IMR-90 (cell line): ENCODE measurements at regions not wholly inside any gene's neighbourhood (a gene's known extent, or its start where the extent isn't known, plus 50 kb on each side); places are given as distances from the start of the nearest gene placed in this dataset.

Experiments
- BHLHE40 ChIP-seq: fragments of 150-350 bp; IDR thresholded peaks from 2 replicates; pipeline ENCODE4 v1.6.1; 2016; ENCODE audit warnings: mild to moderate bottlenecking, low read depth, low read length
- MAFK ChIP-seq: IDR thresholded peaks from 2 replicates; pipeline ENCODE4 v1.6.1; 2012; ENCODE audit warnings: low read depth, low read length, improper control_type of control experiment
- MXI1 ChIP-seq: IDR thresholded peaks from 2 replicates; pipeline ENCODE4 v1.6.1; 2012; ENCODE audit warnings: low read depth, mild to moderate bottlenecking, low read length, moderate library complexity, borderline replicate concordance
- RCOR1 ChIP-seq: IDR thresholded peaks from 2 replicates; pipeline ENCODE4 v1.6.1; 2012; ENCODE audit warnings: mild to moderate bottlenecking, low read length, improper control_type of control experiment; ENCODE audit not compliant: insufficient replicate concordance
- TF ChIP-seq, protein P1 (sequence below): conservative IDR thresholded peaks from 2 replicates; pipeline ENCODE4 v1.5.1; 2012; ENCODE audit warnings: mild to moderate bottlenecking, low read depth, low read length, improper control_type of control experiment

DNA sequence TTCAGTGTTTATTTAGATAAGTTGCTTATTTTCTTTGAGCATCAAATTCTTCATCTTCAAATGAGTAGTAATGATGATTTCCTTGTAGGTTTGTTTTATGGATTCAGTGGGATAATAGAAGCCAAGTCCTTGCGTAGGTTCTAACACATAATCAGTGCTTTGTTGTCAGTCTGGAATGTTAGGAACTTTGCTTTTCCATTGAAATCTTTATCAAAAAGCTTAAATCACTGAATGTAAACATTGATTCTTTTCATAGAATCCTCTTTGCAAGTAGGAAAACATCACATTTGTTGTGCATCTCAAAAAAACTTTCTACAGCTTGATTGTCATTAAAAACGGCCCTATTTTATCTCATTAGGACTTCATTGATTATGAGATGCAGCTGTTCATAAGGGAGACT is 490.3 kb upstream of the GOT2 start:
- TF ChIP-seq, protein P1, sequence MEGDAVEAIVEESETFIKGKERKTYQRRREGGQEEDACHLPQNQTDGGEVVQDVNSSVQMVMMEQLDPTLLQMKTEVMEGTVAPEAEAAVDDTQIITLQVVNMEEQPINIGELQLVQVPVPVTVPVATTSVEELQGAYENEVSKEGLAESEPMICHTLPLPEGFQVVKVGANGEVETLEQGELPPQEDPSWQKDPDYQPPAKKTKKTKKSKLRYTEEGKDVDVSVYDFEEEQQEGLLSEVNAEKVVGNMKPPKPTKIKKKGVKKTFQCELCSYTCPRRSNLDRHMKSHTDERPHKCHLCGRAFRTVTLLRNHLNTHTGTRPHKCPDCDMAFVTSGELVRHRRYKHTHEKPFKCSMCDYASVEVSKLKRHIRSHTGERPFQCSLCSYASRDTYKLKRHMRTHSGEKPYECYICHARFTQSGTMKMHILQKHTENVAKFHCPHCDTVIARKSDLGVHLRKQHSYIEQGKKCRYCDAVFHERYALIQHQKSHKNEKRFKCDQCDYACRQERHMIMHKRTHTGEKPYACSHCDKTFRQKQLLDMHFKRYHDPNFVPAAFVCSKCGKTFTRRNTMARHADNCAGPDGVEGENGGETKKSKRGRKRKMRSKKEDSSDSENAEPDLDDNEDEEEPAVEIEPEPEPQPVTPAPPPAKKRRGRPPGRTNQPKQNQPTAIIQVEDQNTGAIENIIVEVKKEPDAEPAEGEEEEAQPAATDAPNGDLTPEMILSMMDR = no peak
- TF ChIP-seq BHLHE40 (no peak), RCOR1 (no peak), MXI1 (no peak), MAFK (no peak)
